WTC11 (cell line): ENCODE measurements at regions not wholly inside any gene's neighbourhood (a gene's known extent, or its start where the extent isn't known, plus 50 kb on each side); places are given as distances from the start of the nearest gene placed in this dataset.

Source experiments
- ATAC-seq: fragments of 200-7000 bp; cut with Tn5 transposase; 2 replicates; pipeline ENCODE4 v1.10.0; 2021; ENCODE audit warnings: mild to moderate bottlenecking, moderate library complexity
- CTCF ChIA-PET: fragments of 300-600 bp; sonication (Branson Sonifier 250); formaldehyde crosslinking; loops from one replicate; lab custom pipeline; 2021; ENCODE audit warnings: antibody characterized with exemption; lab: Charles Lee
- POLR2A ChIA-PET: fragments of 350-600 bp; sonication (Branson Sonifier 250); formaldehyde crosslinking; loops from one replicate; lab custom pipeline; 2021; ENCODE audit warnings: antibody characterized with exemption; lab: Charles Lee
- DNase-seq: peaks from one replicate; pipeline ENCODE4 v3.0.0; 2021; ENCODE audit warnings: low spot score
- H3K27ac Mint-ChIP-seq: 2 replicates; pipeline ENCODE4 v1.8.0; 2021; ENCODE audit warnings: mixed read lengths
- H3K27me3 Mint-ChIP-seq: 2 replicates; pipeline ENCODE4 v1.8.0; 2021; ENCODE audit warnings: low read depth, mild to moderate bottlenecking, moderate library complexity, mixed read lengths
- H3K36me3 Mint-ChIP-seq: 2 replicates; pipeline ENCODE4 v1.8.0; 2021; ENCODE audit warnings: mixed read lengths
- H3K4me1 Mint-ChIP-seq: 2 replicates; pipeline ENCODE4 v1.8.0; 2022; ENCODE audit warnings: mixed read lengths
- H3K4me3 Mint-ChIP-seq: 2 replicates; pipeline ENCODE4 v1.8.0; 2021; ENCODE audit warnings: mild to moderate bottlenecking, moderate library complexity, mixed read lengths
- H3K9me3 Mint-ChIP-seq: 2 replicates; pipeline ENCODE4 v1.8.0; 2021; ENCODE audit warnings: mixed read lengths
- ARID4B ChIP-seq: sonication (generic); formaldehyde crosslinking; IDR thresholded peaks from 2 replicates; pipeline ENCODE4 v1.8.0; 2023; ENCODE audit warnings: missing genetic modification reagents, mild to moderate bottlenecking, borderline replicate concordance
- ESRRA ChIP-seq: sonication (generic); formaldehyde crosslinking; IDR thresholded peaks from 2 replicates; pipeline ENCODE4 v1.8.1; 2022; ENCODE audit warnings: mild to moderate bottlenecking, missing genetic modification reagents, borderline replicate concordance
- HMGXB4 ChIP-seq: sonication (generic); formaldehyde crosslinking; IDR thresholded peaks from 2 replicates; pipeline ENCODE4 v1.8.1; 2023; ENCODE audit warnings: mild to moderate bottlenecking, moderate library complexity, missing genetic modification reagents
- MAX ChIP-seq: sonication (generic); formaldehyde crosslinking; IDR thresholded peaks from 2 replicates; pipeline ENCODE4 v1.8.0; 2022; ENCODE audit warnings: mild to moderate bottlenecking, missing genetic modification reagents
- MYBL2 ChIP-seq: sonication (generic); formaldehyde crosslinking; IDR thresholded peaks from 2 replicates; pipeline ENCODE4 v1.8.1; 2023; ENCODE audit warnings: mild to moderate bottlenecking, moderate library complexity, missing genetic modification reagents
- PRDM15 ChIP-seq: sonication (generic); formaldehyde crosslinking; IDR thresholded peaks from 2 replicates; pipeline ENCODE4 v1.8.0; 2022; ENCODE audit warnings: missing genetic modification reagents
- SP1 ChIP-seq: sonication (generic); formaldehyde crosslinking; conservative IDR thresholded peaks from 2 replicates; pipeline ENCODE4 v1.8.1; 2022; ENCODE audit warnings: missing genetic modification reagents
- TEAD1 ChIP-seq: sonication (generic); formaldehyde crosslinking; IDR thresholded peaks from 2 replicates; pipeline ENCODE4 v1.8.0; 2022; ENCODE audit warnings: mild to moderate bottlenecking, missing genetic modification reagents
- TP53 ChIP-seq: sonication (generic); formaldehyde crosslinking; IDR thresholded peaks from 2 replicates; pipeline ENCODE4 v1.8.1; 2023; ENCODE audit warnings: mild to moderate bottlenecking, missing genetic modification reagents
- ZNF138 ChIP-seq: sonication (generic); formaldehyde crosslinking; conservative IDR thresholded peaks from 2 replicates; pipeline ENCODE4 v1.8.1; 2022; ENCODE audit warnings: mild to moderate bottlenecking, moderate library complexity, missing genetic modification reagents
- ZNF425 ChIP-seq: fragments of 250-450 bp; sonication (Bioruptor Pico); conservative IDR thresholded peaks from 2 replicates; pipeline ENCODE4 v1.9.0; 2021; ENCODE audit warnings: mild to moderate bottlenecking

- H3K4me3 Mint-ChIP-seq, result peak overlapping the region; percentile 75
- ATAC-seq (peak; percentile 72), DNase-seq (peak; percentile 32)
- H3K4me1 Mint-ChIP-seq, result peaks cover 9% of the 10 kb centered on the region
- ChIA-PET CTCF (no interaction called here), POLR2A (no interaction called here)
- no peaks in the 10 kb centered on the region for H3K9me3 Mint-ChIP-seq
- TF ChIP-seq ESRRA (CRISPR knock-in tag) (no peak), ZNF138 (CRISPR knock-in tag) (no peak), HMGXB4 (CRISPR knock-in tag) (peak; percentile 15; the same call in 1 of the 2 replicates), ARID4B (0 out of 2 replicates have a peak, but pooled peaks have one; percentile 10)
- H3K27me3 Mint-ChIP-seq, result peaks cover 85% of the 10 kb centered on the region
- no peaks in the 10 kb centered on the region; the same call in 1 of the 2 replicates for H3K36me3 Mint-ChIP-seq
- no peak overlapping the region for H3K27ac Mint-ChIP-seq
These were observed 54.6 kb upstream of the POLR1H start for GRCh38 chr6:30006170-30007131.

- H3K9me3 Mint-ChIP-seq, result no peaks in the 10 kb centered on the region
- ChIA-PET POLR2A (no interaction called here), CTCF (no interaction called here)
- no peaks in the 10 kb centered on the region; the same call in 1 of the 2 replicates for H3K36me3 Mint-ChIP-seq
- ATAC-seq (peak; percentile 81), DNase-seq (peak; percentile 81)
- H3K4me3 Mint-ChIP-seq, result peak overlapping the region; percentile 75
- peaks cover 9% of the 10 kb centered on the region for H3K4me1 Mint-ChIP-seq
- peaks cover 83% of the 10 kb centered on the region for H3K27me3 Mint-ChIP-seq
- TF ChIP-seq TEAD1 (CRISPR knock-in tag) (0 out of 2 replicates have a peak, but pooled peaks have one; percentile 15), PRDM15 (CRISPR knock-in tag) (no peak), ARID4B (0 out of 2 replicates have a peak, but pooled peaks have one; percentile 10), MAX (peak; percentile 37; the same call in 1 of the 2 replicates), SP1 (CRISPR knock-in tag) (peak; percentile 65; the same call in 1 of the 2 replicates), MYBL2 (CRISPR knock-in tag) (0 out of 2 replicates have a peak, but pooled peaks have one; percentile 41), TP53 (CRISPR knock-in tag) (0 out of 2 replicates have a peak, but pooled peaks have one; percentile 38), ZNF425 (no peak)
- TF ChIP-seq, all 79 proteins: peak for 6
- no peak overlapping the region for H3K27ac Mint-ChIP-seq
These were observed 53.8 kb upstream of the POLR1H start for GRCh38 chr6:30007132-30007764.
